ENCODE measurements at regions not wholly inside any gene's neighbourhood (a gene's known extent, or its start where the extent isn't known, plus 50 kb on each side); places are given as distances from the start of the nearest gene placed in this dataset.

- TF ChIP-seq EP300 (IDR thresholded peaks at IDR 0.05) (no peak), CTCF (IDR thresholded peaks at IDR 0.05) (no peak), HEYL (CRISPR knock-in tag; IDR thresholded peaks at IDR 0.05) (no peak), MAFK (IDR thresholded peaks at IDR 0.05; ENCODE audit: partially characterized antibody) (no peak), PHF8 (IDR thresholded peaks at IDR 0.05; ENCODE audit: borderline replicate concordance, low read depth) (no peak), RCOR1 (IDR thresholded peaks at IDR 0.05; ENCODE audit: low read depth, low read length) (no peak), HMGXB4 (CRISPR knock-in tag; IDR thresholded peaks at IDR 0.05; ENCODE audit: borderline replicate concordance) (no peak), CEBPB (IDR thresholded peaks at IDR 0.05) (no peak), ZNF302 (CRISPR knock-in tag; IDR thresholded peaks at IDR 0.05) (no peak), POLR2AphosphoS2 (conservative IDR thresholded peaks at IDR 0.05; ENCODE audit: low read length) (no peak)
- TF ChIP-seq, protein P1, sequence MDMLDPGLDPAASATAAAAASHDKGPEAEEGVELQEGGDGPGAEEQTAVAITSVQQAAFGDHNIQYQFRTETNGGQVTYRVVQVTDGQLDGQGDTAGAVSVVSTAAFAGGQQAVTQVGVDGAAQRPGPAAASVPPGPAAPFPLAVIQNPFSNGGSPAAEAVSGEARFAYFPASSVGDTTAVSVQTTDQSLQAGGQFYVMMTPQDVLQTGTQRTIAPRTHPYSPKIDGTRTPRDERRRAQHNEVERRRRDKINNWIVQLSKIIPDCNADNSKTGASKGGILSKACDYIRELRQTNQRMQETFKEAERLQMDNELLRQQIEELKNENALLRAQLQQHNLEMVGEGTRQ (IDR thresholded peaks at IDR 0.05): no peak
Observed at GRCh38 chr21:22585558-22585957, 1587.3 kb downstream of the NCAM2 start.
